GM23338 (cell line): ENCODE measurements at regions not wholly inside any gene's neighbourhood (a gene's known extent, or its start where the extent isn't known, plus 50 kb on each side); places are given as distances from the start of the nearest gene placed in this dataset.

Experiments used
- EZH2 ChIP-seq: fragments of 200-600 bp; sonication (generic); IDR thresholded peaks from one replicate; pipeline ENCODE4 v1.8.0; 2017; ENCODE audit warnings: antibody characterized with exemption, mild to moderate bottlenecking, low read depth; ENCODE audit not compliant: unreplicated experiment
- JUNB ChIP-seq: IDR thresholded peaks from one replicate; pipeline ENCODE4 v1.6.1; 2016; ENCODE audit warnings: antibody characterized with exemption; ENCODE audit not compliant: unreplicated experiment
- NANOG ChIP-seq: IDR thresholded peaks from 2 replicates; pipeline ENCODE4 v1.6.1; 2016; ENCODE audit warnings: antibody characterized with exemption, borderline replicate concordance
- POLR2AphosphoS5 ChIP-seq: IDR thresholded peaks from 2 replicates; pipeline ENCODE4 v1.6.1; 2016; ENCODE audit warnings: antibody characterized with exemption, low read depth
- ZNF331 ChIP-seq: fragments of 250-450 bp; sonication (Bioruptor Pico); IDR thresholded peaks from 2 replicates; pipeline ENCODE4 v1.5.0; 2020; ENCODE audit warnings: low read depth, mild to moderate bottlenecking, moderate library complexity
- TF ChIP-seq, protein P1 (sequence below): IDR thresholded peaks from 2 replicates; pipeline ENCODE4 v1.6.1; 2016; ENCODE audit warnings: antibody characterized with exemption
- TF ChIP-seq, protein P2 (sequence below): IDR thresholded peaks from one replicate; pipeline ENCODE4 v1.6.1; 2018; ENCODE audit warnings: antibody characterized with exemption; ENCODE audit not compliant: unreplicated experiment
- TF ChIP-seq, protein P3 (sequence below), 2 experiments: fragments of 200-600 bp in 1 of 2; sonication (generic) in 1 of 2; conservative IDR thresholded peaks; 2 replicates each; pipeline versions ENCODE4 v1.5.1 to v1.6.1; 2016 to 2017; ENCODE audit warnings: antibody characterized with exemption in 2 of 2, low read depth in 2 of 2, mild to moderate bottlenecking in 2 of 2, moderate library complexity in 1 of 2

DNA sequence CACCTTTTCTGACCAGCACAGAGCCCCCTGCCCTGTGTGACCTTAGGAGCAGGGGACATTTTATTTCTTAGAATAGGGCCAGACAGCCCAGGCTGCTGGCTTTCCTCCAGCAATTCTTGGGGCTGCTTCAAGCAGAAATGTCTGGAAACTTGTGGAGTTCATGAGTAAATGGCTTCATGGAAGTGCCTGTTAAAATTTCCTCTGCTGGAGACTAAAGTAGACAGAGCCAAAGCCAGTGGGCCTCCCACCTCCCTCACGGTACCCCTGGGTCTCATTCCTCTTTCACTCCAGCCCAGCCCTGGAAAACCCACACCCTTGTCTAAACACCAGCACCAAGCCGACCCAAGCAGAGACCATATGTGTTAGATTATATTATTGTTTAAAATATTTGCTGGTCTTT, 505.5 kb upstream of the ZMIZ1 start:
- TF ChIP-seq, protein P1, sequence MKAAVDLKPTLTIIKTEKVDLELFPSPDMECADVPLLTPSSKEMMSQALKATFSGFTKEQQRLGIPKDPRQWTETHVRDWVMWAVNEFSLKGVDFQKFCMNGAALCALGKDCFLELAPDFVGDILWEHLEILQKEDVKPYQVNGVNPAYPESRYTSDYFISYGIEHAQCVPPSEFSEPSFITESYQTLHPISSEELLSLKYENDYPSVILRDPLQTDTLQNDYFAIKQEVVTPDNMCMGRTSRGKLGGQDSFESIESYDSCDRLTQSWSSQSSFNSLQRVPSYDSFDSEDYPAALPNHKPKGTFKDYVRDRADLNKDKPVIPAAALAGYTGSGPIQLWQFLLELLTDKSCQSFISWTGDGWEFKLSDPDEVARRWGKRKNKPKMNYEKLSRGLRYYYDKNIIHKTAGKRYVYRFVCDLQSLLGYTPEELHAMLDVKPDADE, result no peak
- no peak for TF ChIP-seq JUNB
- TF ChIP-seq, protein P2, sequence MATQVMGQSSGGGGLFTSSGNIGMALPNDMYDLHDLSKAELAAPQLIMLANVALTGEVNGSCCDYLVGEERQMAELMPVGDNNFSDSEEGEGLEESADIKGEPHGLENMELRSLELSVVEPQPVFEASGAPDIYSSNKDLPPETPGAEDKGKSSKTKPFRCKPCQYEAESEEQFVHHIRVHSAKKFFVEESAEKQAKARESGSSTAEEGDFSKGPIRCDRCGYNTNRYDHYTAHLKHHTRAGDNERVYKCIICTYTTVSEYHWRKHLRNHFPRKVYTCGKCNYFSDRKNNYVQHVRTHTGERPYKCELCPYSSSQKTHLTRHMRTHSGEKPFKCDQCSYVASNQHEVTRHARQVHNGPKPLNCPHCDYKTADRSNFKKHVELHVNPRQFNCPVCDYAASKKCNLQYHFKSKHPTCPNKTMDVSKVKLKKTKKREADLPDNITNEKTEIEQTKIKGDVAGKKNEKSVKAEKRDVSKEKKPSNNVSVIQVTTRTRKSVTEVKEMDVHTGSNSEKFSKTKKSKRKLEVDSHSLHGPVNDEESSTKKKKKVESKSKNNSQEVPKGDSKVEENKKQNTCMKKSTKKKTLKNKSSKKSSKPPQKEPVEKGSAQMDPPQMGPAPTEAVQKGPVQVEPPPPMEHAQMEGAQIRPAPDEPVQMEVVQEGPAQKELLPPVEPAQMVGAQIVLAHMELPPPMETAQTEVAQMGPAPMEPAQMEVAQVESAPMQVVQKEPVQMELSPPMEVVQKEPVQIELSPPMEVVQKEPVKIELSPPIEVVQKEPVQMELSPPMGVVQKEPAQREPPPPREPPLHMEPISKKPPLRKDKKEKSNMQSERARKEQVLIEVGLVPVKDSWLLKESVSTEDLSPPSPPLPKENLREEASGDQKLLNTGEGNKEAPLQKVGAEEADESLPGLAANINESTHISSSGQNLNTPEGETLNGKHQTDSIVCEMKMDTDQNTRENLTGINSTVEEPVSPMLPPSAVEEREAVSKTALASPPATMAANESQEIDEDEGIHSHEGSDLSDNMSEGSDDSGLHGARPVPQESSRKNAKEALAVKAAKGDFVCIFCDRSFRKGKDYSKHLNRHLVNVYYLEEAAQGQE, result no peak
- no peak for TF ChIP-seq POLR2AphosphoS5
- TF ChIP-seq, protein P3, sequence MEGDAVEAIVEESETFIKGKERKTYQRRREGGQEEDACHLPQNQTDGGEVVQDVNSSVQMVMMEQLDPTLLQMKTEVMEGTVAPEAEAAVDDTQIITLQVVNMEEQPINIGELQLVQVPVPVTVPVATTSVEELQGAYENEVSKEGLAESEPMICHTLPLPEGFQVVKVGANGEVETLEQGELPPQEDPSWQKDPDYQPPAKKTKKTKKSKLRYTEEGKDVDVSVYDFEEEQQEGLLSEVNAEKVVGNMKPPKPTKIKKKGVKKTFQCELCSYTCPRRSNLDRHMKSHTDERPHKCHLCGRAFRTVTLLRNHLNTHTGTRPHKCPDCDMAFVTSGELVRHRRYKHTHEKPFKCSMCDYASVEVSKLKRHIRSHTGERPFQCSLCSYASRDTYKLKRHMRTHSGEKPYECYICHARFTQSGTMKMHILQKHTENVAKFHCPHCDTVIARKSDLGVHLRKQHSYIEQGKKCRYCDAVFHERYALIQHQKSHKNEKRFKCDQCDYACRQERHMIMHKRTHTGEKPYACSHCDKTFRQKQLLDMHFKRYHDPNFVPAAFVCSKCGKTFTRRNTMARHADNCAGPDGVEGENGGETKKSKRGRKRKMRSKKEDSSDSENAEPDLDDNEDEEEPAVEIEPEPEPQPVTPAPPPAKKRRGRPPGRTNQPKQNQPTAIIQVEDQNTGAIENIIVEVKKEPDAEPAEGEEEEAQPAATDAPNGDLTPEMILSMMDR (conservative IDR thresholded peaks at IDR 0.05; ENCODE audit: low read depth in 2 of 2), result no peak
- TF ChIP-seq EZH2, result no peak
- TF ChIP-seq ZNF331 (CRISPR knock-in tag), result no peak
- TF ChIP-seq NANOG, result no peak
